Testis (tissue), 2 donors: ENCODE measurements at regions not wholly inside any gene's neighbourhood (a gene's known extent, or its start where the extent isn't known, plus 50 kb on each side); places are given as distances from the start of the nearest gene placed in this dataset.

Experiments used
- POLR2A ChIP-seq: fragments of 450-650 bp; IDR thresholded peaks from one replicate; pipeline ENCODE4 v1.6.1; 2017; ENCODE audit warnings: antibody characterized with exemption, mild to moderate bottlenecking, moderate library complexity
- TF ChIP-seq, protein P1 (sequence below), 3 experiments: fragments of 450-650 bp in 2 of 3; fragments of 200-600 bp in 1 of 3; sonication (generic) in 1 of 3; IDR thresholded peaks; one replicate each; pipeline ENCODE4 v1.5.1; 2016 to 2019; ENCODE audit warnings: antibody characterized with exemption in 3 of 3, mild to moderate bottlenecking in 2 of 3, moderate library complexity in 1 of 3

DNA sequence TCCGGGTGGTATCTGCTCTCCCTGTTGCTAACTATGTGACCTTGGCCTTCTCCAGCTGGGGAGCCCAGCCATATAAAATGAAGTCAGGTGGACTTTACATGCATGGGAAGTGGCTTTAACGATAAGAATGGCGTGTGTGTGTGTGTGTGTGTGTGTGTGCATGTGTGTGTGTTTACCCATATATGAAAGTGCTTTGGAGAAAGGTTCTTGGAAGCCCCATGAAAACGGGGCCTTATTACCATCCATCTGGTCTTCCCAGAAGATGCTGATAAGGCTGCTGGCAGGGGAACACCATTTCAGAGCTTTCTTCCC, 94.8 kb downstream of the LRRC74A start:
- TF ChIP-seq, protein P1, sequence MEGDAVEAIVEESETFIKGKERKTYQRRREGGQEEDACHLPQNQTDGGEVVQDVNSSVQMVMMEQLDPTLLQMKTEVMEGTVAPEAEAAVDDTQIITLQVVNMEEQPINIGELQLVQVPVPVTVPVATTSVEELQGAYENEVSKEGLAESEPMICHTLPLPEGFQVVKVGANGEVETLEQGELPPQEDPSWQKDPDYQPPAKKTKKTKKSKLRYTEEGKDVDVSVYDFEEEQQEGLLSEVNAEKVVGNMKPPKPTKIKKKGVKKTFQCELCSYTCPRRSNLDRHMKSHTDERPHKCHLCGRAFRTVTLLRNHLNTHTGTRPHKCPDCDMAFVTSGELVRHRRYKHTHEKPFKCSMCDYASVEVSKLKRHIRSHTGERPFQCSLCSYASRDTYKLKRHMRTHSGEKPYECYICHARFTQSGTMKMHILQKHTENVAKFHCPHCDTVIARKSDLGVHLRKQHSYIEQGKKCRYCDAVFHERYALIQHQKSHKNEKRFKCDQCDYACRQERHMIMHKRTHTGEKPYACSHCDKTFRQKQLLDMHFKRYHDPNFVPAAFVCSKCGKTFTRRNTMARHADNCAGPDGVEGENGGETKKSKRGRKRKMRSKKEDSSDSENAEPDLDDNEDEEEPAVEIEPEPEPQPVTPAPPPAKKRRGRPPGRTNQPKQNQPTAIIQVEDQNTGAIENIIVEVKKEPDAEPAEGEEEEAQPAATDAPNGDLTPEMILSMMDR (IDR thresholded peaks at IDR 0.05): no peak
- TF ChIP-seq POLR2A: no peak
